ENCODE measurements at regions not wholly inside any gene's neighbourhood (a gene's known extent, or its start where the extent isn't known, plus 50 kb on each side); places are given as distances from the start of the nearest gene placed in this dataset.

DNA sequence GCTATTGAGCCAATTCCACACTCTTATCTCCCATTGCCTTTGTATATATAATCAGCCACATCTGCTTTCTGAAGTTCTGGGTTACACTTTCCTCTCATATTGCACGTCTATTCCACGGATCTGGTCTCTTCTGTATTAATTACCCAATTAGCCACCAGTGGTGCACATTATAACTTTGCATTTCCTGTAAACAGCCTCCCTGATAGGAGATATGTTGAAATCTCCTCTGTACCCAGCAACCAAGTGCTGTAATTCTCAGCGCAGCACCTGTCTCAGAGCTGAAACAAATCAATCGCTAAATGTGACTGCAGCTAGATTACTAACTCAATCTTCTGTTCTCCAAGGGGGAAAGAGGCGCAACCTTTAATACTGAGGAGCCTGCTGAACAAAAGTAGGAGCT, 326.4 kb downstream of the SLITRK2 start:
- no peaks in the 10 kb centered on the region for H3K4me1 ChIP-seq (ENCODE audit: low read depth)
- H3K27ac ChIP-seq = no peak overlapping the region
- peaks cover 5% of the 10 kb centered on the region for H3K9me3 ChIP-seq (ENCODE audit: low read depth)
- H3K36me3 ChIP-seq = no peaks in the 10 kb centered on the region
- no peak for DNase-seq (ENCODE audit: low read depth in 1 of 2, low spot score in 1 of 2)
- TF ChIP-seq, protein P1, sequence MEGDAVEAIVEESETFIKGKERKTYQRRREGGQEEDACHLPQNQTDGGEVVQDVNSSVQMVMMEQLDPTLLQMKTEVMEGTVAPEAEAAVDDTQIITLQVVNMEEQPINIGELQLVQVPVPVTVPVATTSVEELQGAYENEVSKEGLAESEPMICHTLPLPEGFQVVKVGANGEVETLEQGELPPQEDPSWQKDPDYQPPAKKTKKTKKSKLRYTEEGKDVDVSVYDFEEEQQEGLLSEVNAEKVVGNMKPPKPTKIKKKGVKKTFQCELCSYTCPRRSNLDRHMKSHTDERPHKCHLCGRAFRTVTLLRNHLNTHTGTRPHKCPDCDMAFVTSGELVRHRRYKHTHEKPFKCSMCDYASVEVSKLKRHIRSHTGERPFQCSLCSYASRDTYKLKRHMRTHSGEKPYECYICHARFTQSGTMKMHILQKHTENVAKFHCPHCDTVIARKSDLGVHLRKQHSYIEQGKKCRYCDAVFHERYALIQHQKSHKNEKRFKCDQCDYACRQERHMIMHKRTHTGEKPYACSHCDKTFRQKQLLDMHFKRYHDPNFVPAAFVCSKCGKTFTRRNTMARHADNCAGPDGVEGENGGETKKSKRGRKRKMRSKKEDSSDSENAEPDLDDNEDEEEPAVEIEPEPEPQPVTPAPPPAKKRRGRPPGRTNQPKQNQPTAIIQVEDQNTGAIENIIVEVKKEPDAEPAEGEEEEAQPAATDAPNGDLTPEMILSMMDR (IDR thresholded peaks at IDR 0.05; ENCODE audit: low read depth, low read length) = no peak
- no peaks in the 10 kb centered on the region for H3K27me3 ChIP-seq
- H3K4me3 ChIP-seq = no peak overlapping the region

DNA sequence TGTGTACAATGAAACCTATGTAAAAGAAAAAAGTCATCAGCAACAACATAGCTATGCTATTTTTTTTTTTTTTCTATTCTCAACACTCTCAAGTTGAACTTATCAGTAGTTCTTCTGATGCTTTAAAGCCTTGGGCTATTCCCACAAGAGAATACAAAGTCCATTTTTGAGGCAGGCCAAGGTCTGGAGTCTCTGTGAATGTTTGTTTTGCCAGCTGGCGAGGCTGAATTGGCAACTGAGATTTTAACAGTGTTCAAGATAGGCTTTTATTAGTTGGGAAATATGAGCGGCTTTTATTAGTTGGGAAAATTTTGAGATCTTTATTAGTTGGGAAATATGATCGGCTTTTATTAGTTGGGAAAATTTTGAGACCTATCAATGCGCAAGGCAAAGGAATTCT, 336.6 kb downstream of the SLITRK2 start:
- Histone ChIP-seq H3K9me3 (ENCODE audit: low read depth) (peaks cover 3% of the 10 kb centered on the region), H3K4me3 (no peak overlapping the region), H3K27ac (no peak overlapping the region), H3K4me1 (ENCODE audit: low read depth) (no peaks in the 10 kb centered on the region), H3K36me3 (no peaks in the 10 kb centered on the region), H3K27me3 (no peaks in the 10 kb centered on the region)
- no peak for DNase-seq (ENCODE audit: low read depth in 1 of 2, low spot score in 1 of 2)
- TF ChIP-seq, protein P1 (IDR thresholded peaks at IDR 0.05; ENCODE audit: low read depth, low read length) = no peak

DNA sequence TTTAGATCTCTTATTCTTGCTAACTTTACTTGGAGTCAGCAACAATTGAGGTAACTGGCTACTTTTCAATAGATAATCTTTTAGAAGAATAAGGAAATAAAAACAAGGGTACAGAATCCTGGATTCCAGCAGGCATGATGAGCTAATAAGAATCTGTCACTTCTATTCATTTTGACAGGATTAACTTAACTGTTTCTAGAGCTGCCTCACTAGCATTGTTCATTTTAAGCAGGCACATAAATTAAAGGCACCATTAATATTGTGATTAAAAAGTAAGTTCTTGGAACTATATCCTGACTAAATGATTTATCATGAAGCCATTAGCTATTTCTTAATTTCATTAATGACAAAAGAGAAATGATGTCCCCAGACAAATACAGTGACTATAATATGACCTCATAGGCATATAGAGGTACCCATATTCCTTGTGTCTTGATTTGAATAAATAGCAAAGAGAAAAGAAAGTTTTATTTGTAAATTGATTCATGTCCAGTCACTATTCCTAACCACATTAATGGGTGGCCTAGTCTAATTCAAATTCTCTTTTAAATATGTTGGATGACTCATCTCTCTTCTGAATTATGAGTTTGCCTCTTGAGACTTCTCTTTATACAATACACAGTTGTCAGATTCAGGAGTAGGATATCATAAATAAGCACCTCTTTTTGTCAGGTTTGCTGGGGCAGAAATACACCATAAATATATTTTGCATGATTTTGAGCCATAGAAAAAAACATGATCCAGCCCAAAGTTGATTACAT, 343.0 kb downstream of the SLITRK2 start:
- H3K27ac ChIP-seq = no peak overlapping the region
- TF ChIP-seq, protein P1 (IDR thresholded peaks at IDR 0.05; ENCODE audit: low read depth, low read length) = no peak
- no peak overlapping the region for H3K4me3 ChIP-seq
- no peaks in the 10 kb centered on the region for H3K36me3 ChIP-seq
- DNase-seq (ENCODE audit: low read depth in 1 of 2, low spot score in 1 of 2) = no peak
- H3K27me3 ChIP-seq = no peaks in the 10 kb centered on the region
- no peaks in the 10 kb centered on the region for H3K4me1 ChIP-seq (ENCODE audit: low read depth)
- H3K9me3 ChIP-seq (ENCODE audit: low read depth) = no peaks in the 10 kb centered on the region

DNA sequence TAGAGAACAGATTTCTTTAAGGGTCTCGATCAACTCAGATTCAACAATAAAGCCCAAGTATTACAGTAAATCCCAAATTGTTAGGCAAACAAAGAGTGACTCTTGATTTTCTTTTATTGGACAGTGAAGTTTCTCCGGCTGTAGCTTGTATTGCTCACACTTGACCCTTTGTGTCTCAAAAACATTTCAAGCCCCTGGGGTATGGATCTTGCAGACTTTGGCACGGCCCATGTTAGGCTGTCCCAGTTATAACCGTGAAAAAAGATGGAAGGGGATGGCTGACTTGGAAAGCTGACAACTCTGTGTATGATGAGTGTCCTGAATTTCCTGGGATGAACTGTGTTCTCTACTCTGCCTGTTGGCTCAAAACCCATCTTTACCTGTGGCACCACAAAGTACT, 356.1 kb downstream of the SLITRK2 start:
- TF ChIP-seq, protein P1 (IDR thresholded peaks at IDR 0.05; ENCODE audit: low read depth, low read length) = no peak
- Histone ChIP-seq H3K27me3 (no peaks in the 10 kb centered on the region), H3K4me1 (ENCODE audit: low read depth) (no peaks in the 10 kb centered on the region), H3K9me3 (ENCODE audit: low read depth) (no peaks in the 10 kb centered on the region), H3K36me3 (no peaks in the 10 kb centered on the region), H3K27ac (no peak overlapping the region), H3K4me3 (no peak overlapping the region)
- no peak for DNase-seq (ENCODE audit: low read depth in 1 of 2, low spot score in 1 of 2)

DNA sequence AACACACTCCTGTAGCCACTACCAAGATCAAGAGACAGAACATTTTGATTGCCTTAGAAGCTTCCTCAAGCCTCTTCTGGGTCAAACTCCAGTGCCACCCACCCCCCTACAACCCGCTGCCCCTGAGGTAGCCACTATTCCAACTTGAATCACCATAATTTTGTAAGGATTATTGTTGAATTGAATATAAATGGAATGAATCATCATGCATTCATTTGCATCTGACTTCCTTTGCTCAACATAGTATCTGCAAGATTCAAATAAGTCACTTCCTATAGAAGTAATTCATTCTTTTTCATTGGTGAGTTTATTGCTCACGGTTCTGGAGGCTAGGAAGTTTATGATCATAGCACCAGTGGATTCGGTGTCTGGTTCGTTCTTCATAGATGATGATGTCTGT, 364.2 kb downstream of the SLITRK2 start:
- no peaks in the 10 kb centered on the region for H3K36me3 ChIP-seq
- no peak for DNase-seq (ENCODE audit: low read depth in 1 of 2, low spot score in 1 of 2)
- H3K4me1 ChIP-seq (ENCODE audit: low read depth) = no peaks in the 10 kb centered on the region
- no peak overlapping the region for H3K27ac ChIP-seq
- no peaks in the 10 kb centered on the region for H3K9me3 ChIP-seq (ENCODE audit: low read depth)
- no peaks in the 10 kb centered on the region for H3K27me3 ChIP-seq
- TF ChIP-seq, protein P1 (IDR thresholded peaks at IDR 0.05; ENCODE audit: low read depth, low read length) = no peak
- H3K4me3 ChIP-seq = no peak overlapping the region
